COLO829 (cell line): ENCODE measurements at regions not wholly inside any gene's neighbourhood (a gene's known extent, or its start where the extent isn't known, plus 50 kb on each side); places are given as distances from the start of the nearest gene placed in this dataset.

Source experiments
- DNase-seq: peaks from one replicate; pipeline ENCODE4 v3.0.0; 2012; ENCODE audit warnings: low spot score

DNA sequence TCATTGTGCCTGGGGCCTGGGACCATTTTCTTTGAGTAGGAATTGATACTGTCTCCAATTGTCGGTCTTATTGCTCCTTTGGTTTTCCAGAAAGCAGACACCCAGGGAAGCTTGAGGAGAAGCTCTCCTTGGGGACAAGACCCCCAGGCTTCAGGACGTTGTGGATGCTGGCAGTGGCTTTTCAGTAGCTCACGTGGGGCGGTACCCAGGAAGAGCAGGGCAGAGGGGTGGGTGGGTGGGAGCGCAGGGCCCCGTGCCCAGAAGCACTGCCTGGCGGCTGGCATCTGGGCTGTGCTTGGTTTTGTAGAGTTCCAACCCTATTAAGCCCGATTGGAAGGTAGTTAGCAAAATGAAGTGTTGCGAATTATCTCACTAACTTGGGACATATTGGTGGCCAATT, 374.2 kb upstream of the IRX1 start:
- DNase-seq: no peak

DNA sequence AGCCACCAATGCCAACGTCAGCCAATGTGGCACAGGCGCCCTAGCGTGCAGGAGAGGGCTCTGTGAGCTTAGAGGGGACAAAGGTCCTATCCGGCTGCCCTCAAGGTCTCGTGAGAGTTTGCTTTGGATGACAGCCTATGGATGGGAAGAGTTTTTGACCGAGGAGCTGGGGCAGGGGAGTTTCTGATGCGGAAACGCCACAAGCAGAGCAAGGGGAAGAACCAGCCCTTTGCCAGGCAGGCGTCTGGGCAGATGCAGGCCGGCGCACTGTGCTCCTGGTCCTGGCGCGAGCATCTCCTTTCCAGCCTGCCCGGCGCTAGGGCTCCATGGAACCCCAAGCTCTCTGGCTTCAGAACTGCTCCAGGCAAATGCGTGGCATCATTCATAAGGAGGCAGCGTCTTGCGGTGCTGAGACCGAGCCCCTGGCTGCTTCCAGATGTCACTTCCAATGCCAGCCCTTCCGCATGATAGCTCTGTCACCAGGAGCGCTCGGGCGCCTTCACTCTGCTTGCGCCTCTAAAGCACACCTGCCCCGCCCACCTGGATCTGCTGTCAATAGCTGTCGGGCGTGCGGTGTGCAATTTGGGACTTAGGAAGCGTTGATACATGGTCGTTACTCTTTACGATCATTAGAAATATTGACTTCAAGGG, 374.9 kb upstream of the IRX1 start:
- no peak for DNase-seq

DNA sequence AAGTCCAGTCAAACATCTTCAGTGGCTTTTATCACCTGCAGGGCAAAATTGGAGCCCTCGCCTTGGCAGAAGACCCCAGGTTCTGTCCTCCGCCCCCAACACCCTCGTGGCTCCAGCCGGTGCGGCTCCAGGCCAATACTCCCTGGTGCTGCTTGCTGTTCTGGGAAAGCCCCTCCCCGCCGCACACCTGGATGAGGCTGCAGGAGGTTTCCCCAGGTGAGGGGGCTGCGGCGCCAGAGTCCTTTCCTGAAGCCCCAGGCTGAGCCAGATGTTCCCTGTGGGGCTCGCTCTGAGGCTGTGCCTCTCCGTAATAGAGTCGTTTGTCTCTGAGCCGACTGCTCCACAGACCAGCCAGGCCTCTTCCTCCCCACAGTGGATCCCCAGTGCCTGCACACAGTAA, 375.4 kb upstream of the IRX1 start:
- DNase-seq: no peak

DNA sequence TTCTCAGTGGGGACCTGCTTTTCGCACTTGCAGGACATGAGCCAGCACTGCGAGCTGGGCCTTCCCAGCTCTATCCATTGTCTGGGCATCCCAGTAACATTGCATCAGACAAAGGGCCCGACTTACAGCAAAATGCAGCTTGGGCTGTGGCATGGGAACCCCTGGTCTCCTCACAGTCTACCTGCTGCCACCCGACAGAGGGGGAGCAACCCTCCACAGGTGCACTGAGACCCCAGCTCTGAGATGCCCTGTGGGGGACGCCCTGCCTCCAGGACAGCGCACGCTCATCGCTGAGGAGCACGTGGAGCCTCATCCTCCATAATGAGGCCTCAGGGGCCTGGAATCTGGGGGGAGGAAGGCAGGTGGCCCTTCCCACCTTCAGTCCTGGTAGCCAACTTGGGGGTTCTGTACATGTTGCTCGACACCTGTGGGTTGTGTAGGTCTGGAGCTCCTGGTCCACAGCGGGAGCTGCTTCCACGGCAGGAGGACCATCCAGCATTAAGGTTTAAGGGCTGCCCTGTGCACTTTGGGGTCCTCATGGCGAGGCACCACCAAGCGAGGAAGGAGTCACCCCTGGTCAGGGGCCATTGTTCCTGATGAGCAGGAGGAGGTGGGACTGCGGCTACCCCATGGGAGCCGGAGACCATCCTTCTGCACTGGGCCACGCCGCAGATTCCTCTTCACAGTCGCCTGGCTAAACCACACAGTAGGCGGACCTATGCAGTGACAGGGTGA, 376.5 kb upstream of the IRX1 start:
- DNase-seq: no peak

DNA sequence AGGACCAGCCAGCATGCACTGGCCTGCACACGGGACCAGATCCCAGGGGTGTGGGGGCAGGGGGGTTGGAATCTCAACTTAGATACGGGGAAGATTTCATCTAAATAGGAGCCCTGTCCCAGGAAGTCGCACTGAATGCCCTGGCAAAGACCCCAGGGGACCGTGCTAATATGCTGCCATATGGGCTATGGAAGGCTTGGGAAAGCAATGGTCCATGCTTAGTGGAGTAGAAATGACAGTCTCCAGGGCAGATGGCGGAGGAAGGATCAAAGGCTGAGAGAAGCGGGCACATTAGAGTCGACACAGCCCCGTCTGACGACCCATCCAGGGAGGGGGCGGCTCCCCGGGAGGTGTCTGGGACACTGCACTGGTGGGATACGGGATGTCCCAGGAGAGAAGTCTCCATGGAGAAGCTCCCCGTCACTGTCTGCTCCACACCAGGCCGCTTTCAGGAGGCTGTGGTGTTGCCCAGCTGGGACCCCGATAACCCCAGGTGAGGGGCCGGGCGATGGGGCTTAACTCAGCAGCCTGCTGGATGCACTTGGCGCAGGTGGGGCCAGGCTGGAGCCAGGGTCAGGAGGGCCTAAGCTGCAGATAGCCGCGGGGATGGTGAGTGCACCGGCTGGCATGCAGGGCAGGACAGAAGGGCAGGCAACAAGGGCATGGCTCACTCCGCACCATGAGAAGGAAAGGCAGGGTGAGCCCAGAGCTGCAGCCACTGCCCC, 377.7 kb upstream of the IRX1 start:
- DNase-seq: no peak

DNA sequence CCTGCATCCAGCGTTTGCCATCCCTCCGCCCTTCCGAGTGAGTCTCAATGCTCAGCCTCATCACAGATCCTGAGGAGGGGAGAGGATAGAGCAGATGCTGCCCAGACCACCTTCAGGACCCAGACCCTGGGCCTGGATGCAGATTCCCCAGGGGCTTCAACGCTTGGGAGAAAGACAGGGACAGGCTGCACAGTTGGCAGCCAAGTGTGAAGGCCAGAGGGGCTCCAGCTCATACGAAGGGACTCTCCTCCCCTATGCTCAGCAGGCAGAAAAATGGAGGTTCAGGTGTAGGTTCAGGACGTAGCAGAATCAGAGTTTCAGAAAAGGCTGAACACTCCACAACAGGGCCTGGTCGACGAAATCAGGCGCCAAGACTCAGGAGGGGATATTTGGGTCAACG, 378.5 kb upstream of the IRX1 start:
- DNase-seq: no peak

DNA sequence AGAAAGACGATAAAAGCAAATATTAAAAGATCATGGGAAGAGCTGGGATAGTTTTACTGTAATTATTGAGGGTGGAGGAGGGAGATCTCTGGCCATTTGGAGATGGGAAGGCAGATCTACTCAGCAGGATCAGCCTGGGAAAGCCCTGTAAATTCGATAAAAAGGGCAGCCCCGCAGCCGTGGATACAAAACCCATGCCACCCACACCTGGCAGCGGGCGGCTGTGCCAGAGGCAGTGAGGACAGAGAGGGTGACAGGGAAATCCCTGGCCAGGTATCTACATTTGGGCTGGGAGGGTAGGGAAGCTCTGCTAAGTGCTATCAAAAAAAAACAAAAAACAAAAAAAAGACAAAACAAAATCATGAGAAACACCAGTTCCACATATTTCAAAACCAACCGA, 379.2 kb upstream of the IRX1 start:
- no peak for DNase-seq

DNA sequence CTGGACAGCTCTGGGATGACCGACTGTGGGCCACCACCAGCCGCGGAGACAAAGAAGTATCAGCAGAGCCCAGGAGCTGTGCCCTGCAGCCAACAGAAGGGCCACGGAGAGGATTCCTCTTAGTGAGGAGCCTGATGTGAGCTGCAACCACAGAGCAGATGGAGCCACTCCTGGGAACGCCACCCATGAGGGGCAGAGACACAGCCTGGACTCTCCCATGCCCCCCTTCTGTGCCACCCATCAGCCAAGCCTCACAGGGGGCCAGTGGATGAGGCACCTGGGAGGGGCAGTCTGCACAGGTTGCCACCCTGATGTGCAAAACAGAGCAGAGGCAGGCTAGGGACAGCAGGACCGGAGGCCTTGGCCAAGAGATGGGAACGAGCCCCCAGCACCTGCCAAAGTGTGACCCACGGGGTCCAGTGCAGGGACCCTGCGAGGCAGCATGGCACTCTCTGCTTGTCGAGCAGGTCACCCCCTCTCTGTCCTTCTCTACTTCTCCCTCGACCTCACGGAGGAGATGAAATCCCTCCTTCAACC, 380.7 kb upstream of the IRX1 start:
- no peak for DNase-seq

DNA sequence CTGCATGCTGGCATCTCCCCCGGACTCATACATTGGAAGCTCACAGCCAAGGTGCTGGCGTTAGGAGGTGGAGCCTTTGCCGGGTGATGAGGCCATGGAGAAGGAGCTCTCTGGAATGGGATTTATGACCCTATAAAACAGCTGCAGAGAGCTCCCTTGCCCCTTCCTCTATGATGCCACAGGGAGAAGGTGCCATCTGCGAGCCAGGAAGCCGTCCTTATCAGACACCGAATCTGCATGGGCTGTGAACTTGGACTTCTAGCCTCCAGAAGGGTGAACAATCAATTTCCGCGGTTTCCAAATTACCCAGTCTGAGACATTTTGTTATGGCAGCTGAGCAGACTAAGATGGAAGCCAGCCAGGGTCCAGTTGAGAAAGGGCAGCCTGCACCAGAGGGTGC, 381.2 kb upstream of the IRX1 start:
- no peak for DNase-seq

DNA sequence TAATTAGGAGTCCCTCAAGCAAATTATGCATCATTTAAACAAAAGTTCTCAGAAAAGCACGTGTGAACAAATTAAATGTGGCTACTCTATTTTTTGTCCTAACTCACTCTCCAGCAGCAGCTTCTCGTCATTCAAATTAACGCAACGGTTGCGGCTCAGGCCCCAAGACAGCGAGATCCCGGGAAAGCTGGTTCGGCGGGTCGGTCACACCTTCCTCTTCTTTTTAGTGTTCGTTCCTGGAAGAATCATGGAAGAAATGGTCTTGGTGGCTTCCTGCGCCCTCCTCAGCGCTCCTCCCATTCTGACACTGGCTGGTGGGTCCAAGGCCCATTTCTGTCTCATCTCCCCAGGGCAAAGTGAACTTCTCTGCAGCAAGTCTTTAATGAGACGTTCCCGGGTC, 382.8 kb upstream of the IRX1 start:
- no peak for DNase-seq

DNA sequence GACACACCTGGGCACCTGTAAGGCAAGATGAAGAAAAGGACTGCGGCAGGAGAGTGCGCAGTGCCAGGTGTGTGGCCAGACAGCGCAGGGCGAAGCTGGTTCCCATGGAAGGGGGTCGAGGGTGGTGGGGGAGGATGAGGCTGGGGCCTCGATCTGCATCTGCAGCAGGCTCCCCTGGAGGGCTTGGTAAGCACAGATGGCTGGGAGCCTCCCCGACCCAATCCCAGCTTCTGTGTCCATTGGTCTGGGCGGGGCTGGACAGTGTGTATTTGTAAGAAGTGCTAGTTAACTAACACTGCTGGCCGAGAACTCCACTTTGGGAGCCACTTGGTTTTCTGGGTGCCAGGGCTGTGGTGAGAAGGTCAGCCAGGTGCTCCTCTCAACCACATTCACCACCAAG, 385.1 kb upstream of the IRX1 start:
- DNase-seq: no peak

DNA sequence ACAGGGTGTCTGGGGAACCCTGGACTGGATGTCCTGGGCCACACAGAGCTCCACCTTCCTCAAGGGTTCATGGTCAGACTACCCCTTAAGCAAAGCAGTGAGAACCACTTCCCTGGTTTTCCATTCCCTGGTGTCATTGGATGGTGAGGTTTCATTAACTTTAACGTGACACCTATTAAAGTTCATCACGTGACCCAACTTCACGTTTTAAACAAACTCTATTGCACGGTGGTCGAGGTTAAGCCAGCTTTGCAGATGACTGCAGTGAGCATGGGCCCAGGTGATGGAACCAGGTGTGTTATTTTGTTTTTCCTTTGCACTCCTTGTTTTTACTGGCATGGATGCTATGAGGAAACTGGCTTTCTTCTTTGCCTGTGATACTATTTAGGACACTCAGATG, 385.7 kb upstream of the IRX1 start:
- DNase-seq: no peak

DNA sequence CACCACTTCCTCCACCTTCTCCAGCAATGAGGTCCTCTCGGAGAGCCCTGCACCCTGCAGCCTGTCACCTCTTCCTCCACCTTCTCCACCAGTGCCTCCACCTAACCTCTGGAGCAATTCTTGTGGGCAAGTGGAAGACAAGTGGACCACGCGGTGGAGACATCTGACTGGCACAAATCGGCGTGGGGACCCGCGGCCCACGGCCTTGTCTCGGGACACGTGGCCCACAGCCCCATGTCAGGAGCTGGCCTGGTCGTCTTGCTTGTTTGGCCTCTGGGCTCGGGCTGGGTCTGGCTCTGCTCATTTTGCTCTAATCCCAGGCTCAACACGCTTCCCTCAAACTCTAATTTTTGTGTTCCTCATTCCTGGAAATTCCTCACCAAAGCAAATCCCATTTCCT, 393.1 kb upstream of the IRX1 start:
- DNase-seq: no peak

DNA sequence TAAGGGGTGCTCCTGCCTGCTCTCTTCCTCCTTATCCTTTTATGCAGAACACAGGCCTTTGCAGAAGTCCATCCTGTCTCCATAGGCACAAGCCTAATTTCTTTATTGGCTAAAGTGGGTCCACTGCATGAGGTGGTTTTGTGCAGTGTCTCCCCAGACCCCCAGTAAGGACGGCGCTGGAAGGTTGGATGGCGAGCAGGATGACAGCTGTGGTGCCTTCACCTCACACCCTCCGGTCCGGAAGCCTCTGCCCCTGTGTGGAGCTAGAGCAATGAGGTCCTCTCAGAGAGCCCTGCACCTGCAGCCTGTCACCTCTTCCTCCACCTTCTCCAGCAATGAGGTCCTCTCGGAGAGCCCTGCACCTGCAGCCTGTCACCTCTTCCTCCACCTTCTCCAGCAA, 393.7 kb upstream of the IRX1 start:
- no peak for DNase-seq

DNA sequence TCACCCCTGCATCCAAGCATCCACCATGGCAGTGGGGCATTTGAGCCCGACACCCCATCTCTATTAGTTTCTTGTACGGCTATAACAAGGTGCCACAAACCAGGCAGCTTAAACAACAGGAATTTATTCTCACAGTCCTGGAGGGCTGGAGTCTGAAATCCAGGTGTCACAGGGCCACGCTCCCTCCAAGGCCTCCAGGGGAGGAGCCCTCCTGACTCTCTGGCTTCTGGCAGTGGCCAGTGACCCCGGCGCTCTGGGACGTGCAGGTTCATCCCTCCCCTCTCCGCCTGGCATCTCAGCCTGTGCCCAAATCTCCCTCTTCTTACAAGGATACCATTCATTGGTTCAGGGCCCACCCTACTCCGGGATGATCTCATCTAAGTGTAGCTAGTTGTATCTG, 394.5 kb upstream of the IRX1 start:
- DNase-seq: no peak

DNA sequence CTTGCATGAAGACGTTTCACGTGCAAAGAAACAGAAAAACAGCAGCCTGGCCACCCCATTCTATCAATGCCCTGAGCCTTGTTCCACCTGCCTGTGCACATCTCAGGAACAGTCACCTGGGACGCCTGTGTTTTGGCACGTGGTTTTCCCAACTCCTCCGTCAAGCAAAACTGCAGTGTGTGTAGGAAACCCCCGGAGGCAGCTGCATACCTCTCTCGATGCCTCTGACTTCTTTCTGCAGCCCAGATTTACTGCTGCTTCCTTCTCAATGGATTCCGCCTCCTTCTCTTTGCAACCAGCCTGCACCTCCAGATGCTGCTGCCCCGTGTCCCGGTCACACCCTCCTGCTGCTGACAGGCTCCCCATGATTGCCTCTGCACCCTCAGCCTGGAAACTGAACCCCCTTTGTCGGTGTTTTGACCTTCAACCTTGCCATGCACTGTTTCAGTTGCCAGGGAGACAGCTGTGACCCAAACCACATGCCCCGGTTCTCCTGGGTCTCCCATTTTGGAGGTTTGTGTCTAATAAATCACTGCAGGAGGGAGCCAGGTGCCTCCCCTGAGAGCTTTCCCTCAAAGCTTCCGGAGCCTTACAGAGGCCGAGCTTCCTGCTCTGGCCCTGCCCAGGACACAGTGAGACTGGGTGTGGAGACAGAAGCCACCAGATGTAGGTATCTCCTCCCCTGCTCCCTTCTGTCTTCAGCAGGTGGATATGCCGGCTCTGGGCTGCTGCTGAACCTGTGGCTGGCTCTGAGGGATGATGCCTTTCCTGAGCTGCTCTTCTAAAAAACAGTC, 395.5 kb upstream of the IRX1 start:
- DNase-seq: no peak

DNA sequence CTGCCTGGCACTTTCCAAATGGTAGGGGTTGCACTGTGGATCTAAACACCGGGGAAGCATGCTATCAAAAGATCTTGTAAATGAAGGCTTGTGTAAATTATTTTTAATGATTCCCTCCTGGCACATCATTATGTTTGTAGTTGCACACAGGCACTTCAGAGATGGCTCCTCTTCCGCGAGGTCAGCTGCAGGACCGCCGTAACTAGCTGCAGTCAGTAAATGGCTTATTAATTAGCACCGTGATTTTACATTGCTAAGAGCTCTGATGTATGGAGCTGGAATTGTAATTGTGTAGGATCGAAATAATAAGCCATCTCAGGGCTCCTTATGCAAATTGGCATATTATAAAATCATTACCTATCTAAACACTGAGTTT, 397.6 kb upstream of the IRX1 start:
- DNase-seq: no peak

DNA sequence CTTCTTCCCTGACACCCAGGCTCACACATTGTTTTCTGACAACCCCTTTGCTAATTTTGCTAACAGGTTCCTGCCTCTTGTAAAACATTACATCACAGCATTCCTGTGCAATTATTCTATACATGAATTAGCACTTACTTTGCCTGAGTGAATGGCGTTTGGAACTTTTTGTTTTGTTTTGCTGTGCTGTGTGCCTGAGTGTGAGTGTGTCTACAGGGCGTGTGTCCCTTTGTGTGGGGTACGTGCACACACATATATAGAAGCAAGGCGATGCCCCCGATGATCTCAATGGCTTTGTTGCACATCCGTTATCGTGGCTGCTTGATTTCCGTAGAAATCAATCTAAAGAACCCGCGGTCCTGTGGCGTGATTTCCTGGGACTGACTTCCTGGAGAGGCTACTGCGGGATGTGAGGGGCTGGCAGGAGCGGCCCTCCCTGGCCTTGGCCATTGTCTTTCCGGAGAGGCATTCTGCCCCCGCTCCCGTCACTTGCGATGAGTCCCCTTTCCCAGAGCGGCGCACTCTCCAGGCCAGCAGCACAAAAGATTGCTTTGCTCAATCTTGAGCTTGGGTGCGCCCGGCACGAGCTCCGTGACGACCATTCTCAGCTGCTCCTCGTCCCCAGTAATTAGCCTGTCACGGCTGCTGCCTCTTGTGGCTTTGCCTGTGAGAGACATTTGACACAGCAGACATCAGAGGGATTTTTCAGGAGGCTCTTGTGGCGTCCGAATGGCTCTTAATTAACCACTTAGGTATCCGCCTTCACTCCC, 398.1 kb upstream of the IRX1 start:
- DNase-seq: no peak

DNA sequence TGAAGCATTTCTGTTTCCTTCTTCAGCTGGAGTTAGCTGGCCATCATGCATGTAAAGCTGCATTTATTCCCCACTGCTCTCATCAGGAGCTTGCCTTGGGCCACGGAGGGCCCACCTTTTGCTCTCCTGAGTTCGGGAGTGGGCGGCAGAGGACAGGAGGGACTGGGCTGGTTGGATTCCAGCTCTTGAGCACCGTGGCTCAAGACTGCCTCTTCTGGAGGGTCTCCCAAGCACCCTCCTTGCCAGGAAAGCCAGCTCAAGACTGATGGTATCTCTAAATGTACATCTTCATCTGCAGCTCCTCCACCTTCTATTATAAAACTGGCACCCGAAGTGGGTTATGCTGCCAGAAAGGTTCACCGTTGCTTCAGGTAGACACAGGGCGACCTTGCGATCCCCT, 399.6 kb upstream of the IRX1 start:
- no peak for DNase-seq

DNA sequence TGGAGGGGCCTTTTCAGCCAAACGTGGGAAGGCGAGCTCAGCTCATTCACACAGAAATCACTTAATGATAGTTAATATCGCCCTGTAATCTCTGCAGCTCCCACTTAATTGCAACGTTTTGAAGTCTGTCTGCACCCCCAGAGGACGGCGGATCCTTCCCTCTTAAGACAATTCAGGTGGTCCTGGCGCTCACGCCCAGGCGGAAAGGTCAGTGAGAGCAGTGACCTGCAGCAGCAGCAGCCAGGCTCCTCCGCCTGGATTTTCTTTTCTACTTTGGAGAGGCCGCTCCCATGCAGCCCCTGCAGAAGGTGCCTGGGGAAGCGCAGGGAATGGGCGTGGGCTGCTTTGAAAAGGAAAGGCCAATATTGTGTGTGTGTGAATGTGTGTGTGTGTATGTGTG, 400.9 kb upstream of the IRX1 start:
- DNase-seq: no peak

DNA sequence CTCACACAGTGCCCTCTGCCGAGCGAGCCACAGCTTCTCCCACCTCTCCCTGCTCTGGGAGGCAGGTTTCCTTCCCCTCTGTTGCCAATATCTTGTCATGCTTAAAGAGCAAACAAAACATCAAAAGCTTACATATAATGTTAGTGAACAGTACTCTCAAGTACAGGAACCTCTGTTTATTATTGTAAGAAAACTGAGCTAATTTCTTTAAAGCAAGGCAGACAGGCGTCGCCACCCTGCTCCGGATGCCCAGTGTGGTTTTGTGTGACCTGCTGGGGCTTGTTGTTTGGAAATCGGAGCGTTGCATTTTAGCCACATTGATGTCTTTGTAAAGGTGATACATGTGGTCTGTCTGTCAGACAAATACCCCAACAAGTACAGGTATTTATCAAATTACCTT, 401.4 kb upstream of the IRX1 start:
- no peak for DNase-seq

DNA sequence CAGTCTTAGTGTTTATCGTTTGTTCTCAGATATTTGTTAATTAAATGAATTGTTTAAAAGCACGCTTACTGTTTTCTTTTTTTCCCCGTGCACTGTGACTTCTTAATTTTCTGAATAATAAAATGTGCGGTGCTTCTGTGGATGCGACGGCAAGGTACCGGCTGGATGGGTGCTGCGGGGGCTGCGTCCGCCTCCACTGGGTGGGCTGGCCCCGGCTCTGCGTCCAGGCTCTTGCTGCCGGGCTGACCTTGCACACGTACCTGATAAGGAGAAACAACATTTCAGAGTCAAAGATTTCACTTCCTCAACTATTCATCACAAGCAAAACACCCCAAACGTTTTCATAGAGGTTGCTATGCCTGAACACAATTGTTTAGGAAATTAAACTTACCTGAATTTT, 404.0 kb upstream of the IRX1 start:
- no peak for DNase-seq
